NOMO-1 treated with DMSO at 0.1 percent for 48 hours (cell line): ENCODE measurements at regions not wholly inside any gene's neighbourhood (a gene's known extent, or its start where the extent isn't known, plus 50 kb on each side); places are given as distances from the start of the nearest gene placed in this dataset.

ENCODE experiments used
- DNase-seq: peaks from one replicate; lab custom pipeline; 2025; ENCODE audit not compliant: unreplicated experiment; lab: John Stamatoyannopoulos, UW

GRCh38 chr6:134469702-134470456, 152.0 kb upstream of the SGK1 start:
- no peak for DNase-seq

GRCh38 chr6:134468633-134469032, 150.7 kb upstream of the SGK1 start:
- DNase-seq: no peak

DNA sequence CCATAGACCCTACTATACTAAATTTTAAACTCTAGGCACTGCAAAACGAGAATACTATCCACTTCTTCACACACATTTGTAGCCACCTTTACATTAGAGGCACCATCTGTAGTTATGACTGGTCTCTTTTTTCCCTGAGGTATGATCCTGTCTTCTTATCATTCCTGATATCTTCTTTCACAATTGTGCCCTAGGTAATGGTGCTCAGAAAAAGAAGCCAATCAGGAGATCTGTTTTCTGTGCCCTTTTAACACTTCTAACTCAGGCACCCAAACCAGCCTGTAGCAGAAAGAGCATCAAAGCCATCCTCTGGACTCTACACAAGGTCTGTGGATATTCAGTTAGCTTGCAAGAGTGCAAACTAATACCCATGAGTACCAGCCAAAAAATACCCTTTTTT, 149.7 kb upstream of the SGK1 start:
- DNase-seq: no peak

DNA sequence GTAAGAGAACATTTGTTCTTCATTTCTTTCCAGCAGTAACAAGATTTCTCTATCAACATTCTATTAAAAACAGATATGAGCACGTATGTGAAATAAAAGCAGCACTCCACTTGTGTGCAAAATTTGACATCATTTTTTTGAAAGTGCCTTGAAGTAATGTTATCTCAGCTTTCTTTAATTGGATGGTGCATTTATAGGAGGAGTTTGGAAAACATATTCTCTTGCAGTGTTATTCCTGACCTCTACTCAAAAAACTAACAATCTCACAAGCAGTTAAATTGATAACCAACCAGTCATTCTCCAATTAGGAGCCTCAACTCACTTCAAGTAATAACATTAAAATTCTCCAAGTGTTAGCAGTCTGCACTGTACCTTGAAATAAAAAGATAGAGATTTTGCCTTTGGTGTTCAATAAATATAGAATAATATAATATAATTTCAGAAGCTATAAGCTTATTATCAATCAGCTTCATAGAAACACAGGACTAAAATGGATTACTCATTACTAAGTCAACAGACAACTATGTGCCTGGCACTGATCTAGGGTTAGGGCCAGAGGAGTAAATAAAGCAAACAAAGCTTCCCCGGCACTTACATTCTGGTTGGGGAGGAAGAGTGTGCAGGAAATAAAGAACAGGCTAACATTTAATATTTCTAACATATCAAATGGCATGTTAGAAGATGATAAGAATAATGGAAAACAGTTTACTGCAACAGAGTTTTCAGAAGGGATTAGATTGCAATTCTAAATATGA, 149.0 kb upstream of the SGK1 start:
- no peak for DNase-seq

GRCh38 chr6:134464690-134465411, 146.9 kb upstream of the SGK1 start:
- peak; percentile 51 for DNase-seq

DNA sequence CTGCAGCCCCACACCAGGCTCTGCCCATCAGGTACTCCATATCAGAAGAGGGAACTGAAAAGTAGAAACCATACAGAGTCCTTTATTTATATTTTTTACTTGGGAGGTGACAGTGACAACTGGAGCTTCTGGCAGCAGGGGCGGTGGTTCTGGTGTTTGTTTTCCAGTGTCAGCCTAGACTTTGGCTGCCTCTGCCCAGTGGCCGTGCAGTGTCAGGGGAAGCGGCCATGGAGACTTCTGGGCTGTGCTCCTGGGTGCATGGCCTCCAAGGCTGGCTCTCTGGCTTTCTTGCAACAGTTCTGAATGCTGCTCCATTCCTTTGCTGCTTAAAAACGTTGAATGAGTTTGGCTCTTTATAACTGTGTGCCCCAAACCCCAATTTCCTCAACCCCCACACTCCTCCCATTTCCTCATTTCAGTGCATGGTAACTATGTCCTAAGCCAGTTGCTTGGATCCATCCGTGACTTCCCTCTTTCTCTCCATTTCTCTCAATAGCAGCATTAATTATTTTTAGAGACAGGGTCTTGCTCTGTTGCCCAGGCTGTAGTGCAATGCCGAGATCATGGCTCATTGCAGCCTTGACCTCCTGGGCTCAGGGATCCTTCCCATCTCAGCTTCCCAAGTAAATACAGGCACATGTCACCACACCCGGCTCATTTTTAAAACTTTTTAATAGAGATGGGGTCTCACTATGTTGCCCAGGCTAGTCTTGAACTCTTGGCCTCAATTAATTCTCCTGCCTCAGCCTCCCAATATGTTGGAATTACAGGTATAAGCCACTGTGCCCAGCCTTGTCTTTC, 141.1 kb upstream of the SGK1 start:
- DNase-seq: peak; percentile 51

DNA sequence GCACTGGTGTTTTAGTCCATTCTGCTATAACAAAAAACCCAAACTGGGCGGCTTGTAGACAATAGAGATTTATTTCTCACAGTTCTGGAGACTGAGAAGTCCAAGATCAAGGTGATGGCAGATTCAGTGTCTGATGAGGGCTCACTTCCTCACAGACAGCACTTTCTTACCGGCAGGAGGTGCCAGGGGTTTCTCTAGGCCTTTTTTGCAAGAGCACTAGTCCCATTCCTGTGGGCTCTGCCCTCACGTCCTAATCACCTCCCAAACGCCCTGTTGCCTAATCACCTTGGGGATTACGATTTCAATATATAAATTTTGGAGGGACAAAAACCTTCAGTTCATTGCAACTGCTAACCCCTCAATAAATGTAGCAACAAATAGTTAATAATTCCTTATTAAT, 140.0 kb upstream of the SGK1 start:
- peak; percentile 10 for DNase-seq

GRCh38 chr6:134456226-134456625, 138.3 kb upstream of the SGK1 start:
- no peak for DNase-seq

DNA sequence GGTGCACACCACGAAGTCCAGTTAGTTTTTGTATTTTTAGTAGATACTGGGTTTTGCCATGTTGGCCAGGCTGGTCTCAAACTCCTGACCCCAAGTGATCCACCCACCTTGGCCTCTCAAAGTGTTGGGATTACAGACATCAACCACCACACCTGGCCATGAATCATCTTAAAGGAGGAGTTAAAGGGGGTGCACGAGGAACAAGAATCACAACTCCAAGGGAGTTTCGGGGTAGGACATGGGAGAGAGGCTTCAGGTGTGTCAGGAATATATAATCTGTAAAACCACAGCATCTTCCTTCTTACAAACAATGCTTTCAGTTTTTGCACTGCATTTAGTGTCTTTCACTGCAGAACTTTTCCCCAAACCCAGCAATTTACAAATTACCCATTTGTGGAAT, 137.4 kb upstream of the SGK1 start:
- DNase-seq: no peak

GRCh38 chr6:134454794-134455193, 136.9 kb upstream of the SGK1 start:
- DNase-seq: no peak

DNA sequence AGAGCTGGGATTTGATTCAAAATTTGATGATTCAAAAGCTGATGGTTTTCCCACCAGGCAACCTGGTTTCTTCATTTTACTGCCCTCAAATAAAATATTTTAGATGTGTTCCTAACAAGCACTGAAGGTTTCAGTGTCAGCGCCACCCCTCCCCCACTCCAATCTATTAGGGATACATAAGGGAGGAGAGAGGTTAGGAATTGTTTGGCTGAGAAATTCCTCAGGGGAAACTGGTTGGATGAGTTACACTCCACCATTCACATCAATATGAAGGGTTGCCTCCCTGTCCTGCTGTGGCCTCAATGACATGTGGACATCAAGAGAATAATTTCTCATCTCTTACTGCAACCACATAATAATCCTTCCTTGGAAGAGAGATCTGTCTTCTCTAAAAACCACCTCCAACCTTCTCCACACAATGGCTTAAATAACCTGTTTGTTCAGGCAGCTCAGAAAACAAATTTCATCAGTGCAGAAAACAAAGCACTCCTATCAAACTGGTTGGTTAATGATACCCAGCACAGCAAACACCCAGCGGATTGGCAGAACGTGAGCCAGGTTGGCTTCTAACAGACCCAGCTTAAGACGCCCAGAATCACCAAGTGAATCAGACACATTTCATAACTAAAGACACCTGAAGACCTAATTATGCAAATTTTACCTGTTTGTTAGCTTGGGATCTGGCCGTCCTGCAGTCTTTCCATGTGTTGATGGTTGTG, 136.0 kb upstream of the SGK1 start:
- DNase-seq: no peak

DNA sequence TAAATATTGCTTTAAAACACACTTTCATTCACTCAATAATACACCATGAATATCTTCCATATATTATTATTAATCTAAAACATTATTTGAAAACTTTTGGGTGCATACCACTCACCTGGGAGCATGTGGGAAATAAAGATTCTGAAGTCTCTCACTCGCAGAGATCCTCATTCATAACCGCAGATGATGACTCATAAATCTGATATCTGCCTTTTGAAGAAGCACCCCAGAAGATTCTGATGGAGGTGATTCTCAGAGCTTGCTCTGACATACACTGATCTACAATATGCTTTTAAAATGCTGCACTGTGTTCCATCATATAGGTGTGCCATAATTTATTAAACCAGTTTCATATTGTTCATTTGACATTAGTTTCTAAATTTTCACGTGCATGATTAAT, 135.0 kb upstream of the SGK1 start:
- DNase-seq: no peak

- DNase-seq: no peak
Measured at GRCh38 chr6:134451529-134451928, 133.6 kb upstream of the SGK1 start.

GRCh38 chr6:134449781-134450180, 131.9 kb upstream of the SGK1 start:
- DNase-seq: no peak

DNA sequence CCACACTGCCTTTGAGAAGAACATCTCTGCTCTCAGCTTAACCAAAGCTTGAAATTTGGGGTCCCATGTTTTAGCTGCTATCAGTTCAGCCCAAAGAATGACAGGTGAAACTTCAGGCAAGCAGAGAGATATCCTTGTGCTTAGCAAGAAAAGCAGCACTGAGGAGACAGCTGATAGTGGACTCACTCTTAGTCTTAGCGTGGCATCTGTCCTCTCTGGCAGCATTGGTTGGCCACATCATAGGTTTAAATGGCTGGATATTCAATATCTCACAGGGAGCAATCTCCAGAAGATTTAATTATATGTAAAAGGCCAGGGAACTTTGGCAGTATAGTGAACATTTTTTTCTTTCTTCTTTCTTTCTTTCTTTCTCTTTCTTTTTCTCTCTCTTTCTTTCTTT, 131.1 kb upstream of the SGK1 start:
- no peak for DNase-seq

- peak; percentile 10 for DNase-seq
Measured at GRCh38 chr6:134447883-134448387, 130.0 kb upstream of the SGK1 start.

GRCh38 chr6:134447423-134447822, 129.5 kb upstream of the SGK1 start:
- no peak for DNase-seq

GRCh38 chr6:134446896-134447295, 129.0 kb upstream of the SGK1 start:
- DNase-seq: no peak

DNA sequence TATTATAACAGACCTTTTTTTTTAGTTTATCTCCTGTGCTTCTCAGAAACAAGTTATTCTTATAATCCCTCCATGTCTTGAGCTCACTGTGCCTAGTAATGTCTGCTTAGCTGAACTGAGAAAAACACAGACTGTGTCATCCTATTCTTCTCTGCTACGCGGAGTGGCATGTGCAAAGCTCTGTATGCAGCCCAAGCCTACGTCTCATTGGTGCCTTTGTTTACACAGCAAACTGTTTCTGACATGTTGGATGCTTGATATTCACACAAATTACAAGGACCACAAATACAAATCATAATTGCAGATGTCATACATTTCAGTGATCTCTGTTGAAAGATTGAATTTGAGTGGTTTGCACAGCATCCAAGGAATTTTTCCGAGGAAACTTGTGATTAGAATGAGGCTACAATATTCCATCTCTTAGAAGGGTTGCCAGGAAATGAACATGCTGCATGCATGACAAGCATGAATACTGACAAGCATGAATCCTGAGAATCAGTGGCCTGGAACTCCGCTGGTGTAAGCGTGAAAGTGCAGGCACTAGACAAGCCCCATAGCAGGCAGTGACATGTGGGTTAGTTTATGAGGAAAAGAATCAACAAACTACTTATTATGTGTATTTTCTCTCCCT, 128.4 kb upstream of the SGK1 start:
- no peak for DNase-seq

DNA sequence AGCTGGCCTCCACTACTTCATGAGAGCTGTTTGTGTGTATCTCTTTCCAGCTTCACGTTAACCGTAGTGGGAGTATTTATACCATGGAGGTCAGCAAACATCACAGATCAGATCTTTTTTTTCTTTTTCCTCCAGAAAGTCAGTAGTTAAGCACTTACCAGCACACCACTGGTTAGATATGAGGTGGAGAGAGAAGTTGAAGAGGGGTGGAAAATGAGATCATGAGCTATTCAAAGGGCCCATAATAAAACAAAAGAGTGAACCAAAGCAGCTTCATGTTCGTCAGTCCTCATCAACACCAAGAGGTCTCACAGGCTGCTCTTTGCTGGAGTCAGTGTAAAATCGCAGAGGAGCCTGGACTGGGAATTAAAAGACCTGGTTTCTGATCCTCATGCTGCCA, 125.1 kb upstream of the SGK1 start:
- DNase-seq: no peak
